GM19025 (cell line): ENCODE measurements at regions not wholly inside any gene's neighbourhood (a gene's known extent, or its start where the extent isn't known, plus 50 kb on each side); places are given as distances from the start of the nearest gene placed in this dataset.
"Not testable (repeated sequence)": the region's sequence is repeated elsewhere in the genome, so short reads cannot be mapped to it uniquely, and the experiment has no call there.

Experiments used
- ATAC-seq: cut with Tn5 transposase; IDR thresholded peaks from one replicate; pipeline ENCODE4 v1.9.1; 2021; ENCODE audit warnings: mild to moderate bottlenecking, low read depth, moderate library complexity; ENCODE audit not compliant: unreplicated experiment

- no peak for ATAC-seq
These were observed 851.0 kb downstream of the TMEM121 start for GRCh38 chr14:106377432-106377831.

- no peak for ATAC-seq
These were observed 851.8 kb downstream of the TMEM121 start for GRCh38 chr14:106378191-106378590.

GRCh38 chr14:106380740-106381139 lies 854.4 kb downstream of the TMEM121 start:
- ATAC-seq: no peak

DNA sequence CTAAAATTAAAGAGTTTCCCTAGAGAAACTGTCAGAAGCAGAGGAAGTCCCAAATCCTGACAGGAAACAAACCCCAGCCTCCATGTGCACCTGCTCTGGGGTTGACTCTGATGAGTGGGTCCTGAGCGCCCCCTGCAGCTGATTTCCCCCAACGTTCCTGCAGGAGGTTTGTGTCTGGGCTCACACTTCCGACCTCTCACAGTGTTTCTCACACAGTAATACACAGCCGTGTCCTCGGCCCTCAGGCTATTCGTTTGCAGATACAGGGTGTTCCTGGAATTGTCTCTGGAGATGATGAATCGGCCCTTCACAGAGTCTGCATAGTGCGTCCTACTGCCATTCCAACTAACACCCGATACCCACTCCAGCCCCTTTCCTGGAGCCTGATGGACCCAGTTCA lies 862.8 kb downstream of the TMEM121 start:
- ATAC-seq: not testable (repeated sequence)

GRCh38 chr14:106390401-106390800 lies 864.0 kb downstream of the TMEM121 start:
- ATAC-seq: no peak

- ATAC-seq: no peak
These were observed 864.6 kb downstream of the TMEM121 start for GRCh38 chr14:106390947-106391346.

DNA sequence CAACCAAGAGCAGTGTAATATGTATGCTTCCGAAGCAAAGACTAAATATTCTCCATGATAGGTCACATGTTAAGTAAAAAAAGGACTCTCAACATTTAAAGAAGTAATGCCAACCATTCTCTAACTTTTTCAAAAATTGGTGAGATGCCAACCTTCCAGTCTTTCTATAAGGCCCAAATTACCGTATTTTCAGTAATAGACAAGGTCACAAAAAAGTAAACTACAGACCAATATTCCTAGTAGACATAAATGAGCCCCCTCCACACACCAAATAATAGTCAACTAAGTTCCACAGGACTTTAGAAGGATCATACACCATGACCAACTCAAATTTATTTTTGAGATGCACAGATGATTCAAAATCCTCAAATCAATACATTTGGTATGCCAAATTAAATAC lies 867.4 kb downstream of the TMEM121 start:
- no peak for ATAC-seq

DNA sequence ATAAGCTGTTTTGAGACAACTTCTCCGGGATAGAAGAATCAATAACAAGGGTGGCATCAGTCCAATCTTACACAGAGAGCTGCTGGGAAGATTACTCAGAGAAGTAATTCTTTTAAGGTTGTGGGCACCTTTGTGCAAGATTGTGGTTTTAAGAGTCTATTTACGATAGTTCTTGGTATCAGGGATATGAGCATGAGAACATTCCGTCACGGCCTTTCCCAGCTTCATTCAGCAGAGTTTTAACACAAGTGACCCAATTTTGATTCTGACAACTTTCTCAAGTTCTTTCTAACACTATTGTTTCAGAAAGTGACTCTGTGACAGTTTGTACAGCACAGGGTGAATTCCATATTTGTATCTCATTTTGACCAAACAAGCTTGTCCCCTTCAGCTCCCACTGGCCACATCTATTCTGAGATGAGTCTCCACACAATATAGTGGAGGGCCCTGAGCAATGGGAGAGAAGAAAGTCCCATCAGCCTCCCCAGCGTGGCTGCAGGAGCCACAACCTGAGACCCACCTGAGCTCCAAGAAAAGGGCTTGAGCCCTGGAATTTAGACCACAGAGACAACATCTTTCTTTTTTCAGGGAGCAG lies 869.2 kb downstream of the TMEM121 start:
- no peak for ATAC-seq

- ATAC-seq: no peak
These were observed 870.6 kb downstream of the TMEM121 start for GRCh38 chr14:106396999-106397398.

DNA sequence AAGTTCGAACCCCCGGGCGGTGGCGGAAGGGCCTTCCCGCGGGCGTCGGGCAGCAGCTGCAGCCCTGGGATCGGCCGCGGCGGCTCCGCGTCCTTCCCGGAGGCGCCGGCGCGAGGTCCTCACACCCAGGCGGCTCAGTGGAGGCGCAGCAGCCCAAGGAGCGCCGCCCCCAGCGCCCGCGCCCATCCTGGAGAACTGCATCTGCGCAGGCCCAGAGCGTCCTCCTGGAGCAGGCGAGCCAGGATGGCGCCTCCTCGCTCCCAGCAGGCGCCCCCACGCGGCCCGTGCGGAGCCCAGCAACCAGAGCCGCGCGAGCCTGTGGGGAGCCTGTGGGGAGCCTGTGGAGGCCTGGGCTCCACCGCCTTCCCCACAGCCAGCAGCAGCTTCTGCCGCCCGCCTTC lies 872.5 kb downstream of the TMEM121 start:
- not testable (repeated sequence) for ATAC-seq

DNA sequence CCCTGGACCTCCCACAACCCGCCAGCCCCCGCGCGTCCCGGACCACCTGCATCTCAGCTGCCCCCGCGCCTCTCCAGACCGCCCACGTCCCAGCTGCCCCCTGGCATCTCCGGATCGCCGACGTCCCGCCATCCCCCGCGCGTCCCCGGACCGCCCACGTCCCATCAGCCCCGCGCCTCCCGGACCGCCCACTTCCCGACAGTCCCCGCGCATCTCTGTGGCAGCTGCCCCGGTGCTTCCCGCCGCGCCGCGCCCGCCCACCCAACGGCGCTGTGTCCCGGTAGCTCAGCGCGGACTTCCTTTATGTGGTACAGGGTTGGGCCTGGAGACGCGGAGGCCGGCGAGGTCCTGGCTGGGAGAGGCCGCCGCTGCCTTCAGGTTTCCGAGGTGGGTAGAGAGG lies 874.9 kb downstream of the TMEM121 start:
- not testable (repeated sequence) for ATAC-seq

DNA sequence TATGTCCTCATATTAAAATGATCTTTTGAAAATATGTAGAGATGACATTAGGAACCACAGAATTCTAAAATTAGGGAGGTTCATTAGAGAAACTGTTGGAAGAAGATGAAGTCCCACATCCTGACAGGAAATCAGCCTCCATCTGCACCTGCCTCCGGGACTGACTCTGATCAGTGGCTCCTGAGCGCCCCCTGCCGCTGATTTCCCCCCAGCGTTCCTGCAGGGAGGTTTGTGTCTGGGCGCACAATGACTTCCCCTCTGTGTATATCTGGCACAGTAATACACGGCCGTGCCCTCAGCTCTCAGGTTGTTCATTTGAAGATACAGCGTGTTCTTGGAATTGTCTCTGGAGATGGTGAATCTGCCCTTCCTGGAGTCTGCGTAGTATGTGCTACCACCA lies 883.8 kb downstream of the TMEM121 start:
- ATAC-seq: not testable (repeated sequence)

DNA sequence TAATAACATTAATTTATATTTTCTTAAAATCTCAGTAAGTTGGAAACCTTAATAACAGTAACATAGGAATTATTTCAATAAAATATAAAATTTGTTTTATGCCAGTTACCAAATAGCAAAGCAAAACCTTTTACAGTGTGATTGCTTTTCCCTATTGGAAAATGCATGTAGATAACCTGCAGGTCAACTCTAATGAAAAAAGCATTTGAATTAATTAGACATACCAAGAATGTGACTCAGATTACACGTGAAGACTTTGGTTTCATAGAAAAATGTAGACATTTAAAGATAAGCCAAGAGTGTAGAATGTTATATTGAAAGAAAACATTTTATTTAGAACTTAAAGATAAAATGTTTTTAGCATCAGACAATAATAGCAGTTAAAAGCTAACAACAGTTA lies 888.1 kb downstream of the TMEM121 start:
- ATAC-seq: no peak

- ATAC-seq: no peak
These were observed 891.1 kb downstream of the TMEM121 start for GRCh38 chr14:106417224-106418049.

GRCh38 chr14:106419376-106419965 lies 893.1 kb downstream of the TMEM121 start:
- no peak for ATAC-seq

GRCh38 chr14:106421431-106422033 lies 895.1 kb downstream of the TMEM121 start:
- not testable (repeated sequence) for ATAC-seq

DNA sequence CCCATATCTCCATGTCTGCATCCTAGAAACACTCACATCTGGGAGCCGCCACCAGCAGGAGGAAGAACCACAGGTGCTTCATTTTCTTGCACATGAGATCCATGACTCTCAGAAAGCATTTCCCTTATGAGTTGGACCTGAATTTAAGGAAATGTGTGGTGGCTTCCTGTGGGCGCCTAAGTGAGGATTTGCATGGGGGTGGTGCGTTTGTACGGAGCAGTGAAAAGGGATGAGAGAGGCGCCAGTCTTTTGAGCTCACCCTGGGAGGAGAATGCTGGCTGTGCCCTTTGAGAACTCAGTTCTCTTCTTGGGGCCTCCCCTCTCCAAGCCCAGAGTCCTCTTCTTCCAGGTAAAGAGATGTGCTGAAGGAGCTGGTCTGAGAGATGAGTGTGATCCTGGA lies 895.7 kb downstream of the TMEM121 start:
- ATAC-seq: no peak

DNA sequence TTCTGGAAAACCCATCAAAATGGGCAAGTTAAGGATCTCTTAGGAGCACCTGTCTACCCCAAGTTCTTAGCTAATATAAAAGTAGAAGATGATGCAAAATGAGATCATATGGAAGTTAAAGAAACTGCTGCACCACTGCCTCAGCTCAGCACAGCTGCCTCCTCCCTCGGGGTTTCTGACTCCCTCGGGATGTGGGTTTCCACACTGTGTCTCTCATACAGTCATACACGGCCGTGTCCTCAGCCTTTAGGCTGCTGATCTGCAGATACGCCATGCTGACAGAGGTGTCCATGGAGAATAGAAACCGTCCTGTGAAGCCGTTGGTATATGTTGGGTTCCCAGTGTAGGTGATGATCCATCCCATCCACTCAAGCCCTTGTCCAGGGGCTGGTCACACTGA lies 898.8 kb downstream of the TMEM121 start:
- ATAC-seq: not testable (repeated sequence)

- no peak for ATAC-seq
These were observed 910.0 kb downstream of the TMEM121 start for GRCh38 chr14:106436310-106436905.

GRCh38 chr14:106442857-106443256 lies 916.5 kb downstream of the TMEM121 start:
- ATAC-seq: no peak

- no peak for ATAC-seq
These were observed 928.6 kb downstream of the TMEM121 start for GRCh38 chr14:106455026-106455425.
